ENCODE measurements at regions not wholly inside any gene's neighbourhood (a gene's known extent, or its start where the extent isn't known, plus 50 kb on each side); places are given as distances from the start of the nearest gene placed in this dataset.
A peak's percentile ranks its signal among the peaks of the same experiment; 100 is the strongest.

- DNase-seq = no peak
Measured at GRCh38 chr5:146940295-146940694, 61.7 kb upstream of the PPP2R2B start.

DNA sequence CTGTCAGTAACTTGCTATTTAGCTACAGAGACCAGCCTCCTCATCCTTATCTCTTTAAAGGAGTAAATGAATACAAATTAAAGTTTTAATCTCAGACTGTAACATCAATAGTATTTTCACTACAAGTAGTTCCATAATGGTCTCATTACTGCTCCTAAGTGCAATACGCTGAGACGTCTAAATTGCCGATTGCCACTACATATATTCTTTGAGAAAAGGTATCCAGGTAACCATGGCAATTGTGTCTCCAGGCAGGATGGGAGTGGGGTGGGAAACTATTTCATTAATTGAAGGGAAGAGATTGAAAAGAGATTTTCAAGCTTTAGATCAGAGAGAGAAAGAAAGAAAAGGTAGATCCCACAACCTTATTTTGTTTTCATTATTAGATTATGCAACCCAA is 65.5 kb upstream of the PPP2R2B start:
- DNase-seq = no peak

- no peak for DNase-seq
Measured at GRCh38 chr5:146944764-146945616, 66.4 kb upstream of the PPP2R2B start.

- no peak for DNase-seq
Measured at GRCh38 chr5:146945617-146946084, 67.1 kb upstream of the PPP2R2B start.

- no peak for DNase-seq
Measured at GRCh38 chr5:146947181-146947941, 68.8 kb upstream of the PPP2R2B start.

- DNase-seq = no peak
Measured at GRCh38 chr5:146948666-146949065, 70.1 kb upstream of the PPP2R2B start.

- no peak for DNase-seq
Measured at GRCh38 chr5:146952168-146952567, 73.6 kb upstream of the PPP2R2B start.

GRCh38 chr5:146956217-146956616 is 77.7 kb upstream of the PPP2R2B start:
- DNase-seq = no peak

DNA sequence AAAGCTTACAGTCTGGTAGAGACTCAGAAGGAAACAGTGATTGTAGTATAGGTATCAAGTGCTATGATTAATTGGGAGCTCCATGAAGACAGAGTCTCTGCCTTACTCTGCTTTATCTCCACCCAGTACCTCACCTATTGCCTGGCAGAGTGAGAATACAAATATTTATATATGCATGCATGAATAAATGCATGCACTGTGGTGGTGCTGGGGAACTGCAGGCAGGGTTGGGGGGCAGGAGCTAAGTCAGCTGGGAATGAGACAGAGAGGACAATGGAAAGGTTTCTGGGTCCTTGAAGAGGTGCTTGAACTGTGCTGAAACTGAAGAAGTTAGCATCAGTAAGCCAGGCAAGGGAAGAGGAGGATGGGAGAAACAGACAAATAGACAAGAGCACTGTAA is 80.8 kb upstream of the PPP2R2B start:
- no peak for DNase-seq

DNA sequence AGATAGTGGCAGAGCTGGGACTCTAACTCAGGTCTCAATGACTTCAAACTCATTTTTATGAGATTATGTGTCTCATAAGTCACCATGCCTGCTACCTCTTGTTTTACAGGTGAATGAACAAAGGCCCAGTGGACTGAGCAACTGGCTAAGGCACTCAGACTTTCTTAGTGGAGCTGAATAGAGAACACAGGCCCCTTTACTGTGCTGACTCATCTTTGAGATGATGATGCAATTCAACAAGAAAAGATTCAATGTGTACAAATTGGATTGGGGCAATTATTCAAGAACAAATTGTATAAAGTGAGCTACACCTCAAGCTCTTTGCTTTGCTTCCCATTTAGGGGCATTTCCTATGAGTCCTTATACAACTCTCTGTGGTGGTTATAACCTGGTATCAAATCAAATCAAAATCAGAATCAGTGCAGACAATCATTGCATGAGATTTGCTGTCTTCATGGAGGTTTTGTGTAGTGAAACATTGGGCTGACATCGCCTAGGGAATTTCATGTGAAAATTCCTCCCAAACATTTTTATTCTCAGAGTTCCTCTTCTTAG is 84.3 kb upstream of the PPP2R2B start:
- no peak for DNase-seq

- DNase-seq = peak; percentile 24 to 31
Measured at GRCh38 chr5:146965761-146966659, 87.5 kb upstream of the PPP2R2B start.

- DNase-seq = no peak
Measured at GRCh38 chr5:146967646-146968045, 89.1 kb upstream of the PPP2R2B start.

DNA sequence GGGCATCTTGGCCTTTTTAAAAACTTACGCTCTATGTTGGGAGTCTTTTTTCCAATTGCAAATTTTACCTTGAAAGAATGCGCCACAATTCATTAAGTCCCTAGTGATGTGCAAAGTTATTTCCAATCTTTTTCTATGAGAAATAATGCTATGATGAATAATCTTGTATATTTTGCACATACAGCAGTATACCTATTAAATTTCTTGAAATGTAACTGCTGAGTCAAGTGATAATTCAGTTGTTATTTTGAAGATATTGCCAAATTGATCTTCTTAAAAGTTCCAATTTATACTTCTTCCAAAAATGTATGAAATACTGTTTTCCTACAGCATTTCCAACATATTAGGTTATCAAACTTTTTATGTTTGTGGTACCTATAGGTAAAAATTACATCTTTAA is 92.8 kb upstream of the PPP2R2B start:
- DNase-seq = no peak

DNA sequence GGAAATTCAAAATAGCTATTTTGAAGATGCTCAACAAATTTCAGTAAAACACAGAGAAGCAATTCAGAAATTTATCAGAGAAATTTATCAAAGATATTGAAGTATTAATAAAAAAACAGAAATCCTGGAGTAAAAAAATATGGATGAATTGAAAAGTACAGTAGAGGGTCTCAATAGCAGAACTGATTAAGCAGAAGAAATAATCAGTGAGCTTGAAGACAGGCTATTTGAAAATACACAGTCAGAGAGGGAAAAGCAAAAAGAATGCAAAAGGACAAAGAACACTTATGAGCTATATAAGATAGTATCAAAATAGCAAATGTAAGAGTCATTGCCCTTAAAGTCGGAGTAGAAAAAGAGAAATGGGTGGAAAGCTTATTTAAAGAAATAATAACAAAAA is 107.9 kb upstream of the PPP2R2B start:
- DNase-seq = no peak

GRCh38 chr5:146993876-146994530 is 115.4 kb upstream of the PPP2R2B start:
- no peak for DNase-seq

- DNase-seq = no peak
Measured at GRCh38 chr5:146995878-146996277, 117.3 kb upstream of the PPP2R2B start.

DNA sequence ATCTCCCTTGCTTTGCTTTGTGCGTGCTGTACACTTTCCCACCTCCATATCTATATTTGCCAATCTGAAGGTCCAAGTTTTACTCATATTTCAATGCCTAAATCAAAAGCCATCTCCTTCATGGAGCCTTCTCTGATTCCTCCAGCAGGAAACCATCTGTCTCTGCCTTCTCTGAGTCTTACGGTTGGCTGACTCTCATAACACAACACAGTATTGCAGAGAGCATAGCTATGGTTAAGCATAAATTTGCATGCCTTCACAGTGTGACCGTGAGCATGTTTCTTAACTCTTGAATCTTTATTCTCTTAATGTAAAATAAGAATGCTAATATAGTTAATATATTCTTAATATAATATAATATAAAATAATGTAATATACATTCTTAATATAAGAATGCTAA is 136.8 kb upstream of the PPP2R2B start:
- no peak for DNase-seq

DNA sequence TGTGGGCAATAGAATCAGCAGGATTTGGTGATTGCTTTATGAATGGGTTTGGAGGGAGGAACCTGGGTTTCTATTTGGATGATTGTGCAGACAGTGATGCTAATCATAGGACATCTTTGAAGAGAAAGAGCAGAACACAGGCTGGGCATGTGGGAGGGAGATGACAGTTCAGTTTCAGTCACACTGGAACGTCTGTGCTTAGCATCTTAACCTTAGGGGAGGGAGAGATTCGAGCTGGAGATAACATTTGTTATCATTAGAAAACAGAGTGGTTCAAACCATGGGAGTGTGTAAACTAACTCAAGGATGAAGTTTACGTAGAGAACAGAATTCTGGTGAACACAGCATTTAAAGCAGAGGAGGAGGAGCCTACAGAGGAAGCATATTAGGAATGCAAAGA is 138.6 kb upstream of the PPP2R2B start:
- DNase-seq = no peak

DNA sequence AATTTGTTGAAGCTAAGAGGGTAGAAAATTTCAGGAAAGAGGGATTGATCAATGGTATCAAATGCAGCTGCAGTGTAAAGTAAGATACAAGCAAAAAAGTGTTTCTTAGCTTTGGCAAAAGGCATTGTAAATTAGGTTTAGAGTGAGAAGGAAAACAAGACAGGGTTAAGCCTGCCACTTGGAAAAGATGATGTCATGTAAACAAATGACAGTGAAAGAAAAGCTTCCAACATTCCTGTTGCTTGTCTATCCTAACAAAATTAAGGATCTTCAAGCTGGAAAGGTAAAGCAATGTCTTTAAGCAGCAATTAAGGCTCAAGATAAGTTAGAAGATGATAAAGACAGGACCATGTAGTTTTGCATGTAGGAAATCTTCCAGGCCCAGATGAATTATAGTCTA is 139.1 kb upstream of the PPP2R2B start:
- DNase-seq = no peak

GRCh38 chr5:147018812-147019211 is 140.3 kb upstream of the PPP2R2B start:
- DNase-seq = no peak

DNA sequence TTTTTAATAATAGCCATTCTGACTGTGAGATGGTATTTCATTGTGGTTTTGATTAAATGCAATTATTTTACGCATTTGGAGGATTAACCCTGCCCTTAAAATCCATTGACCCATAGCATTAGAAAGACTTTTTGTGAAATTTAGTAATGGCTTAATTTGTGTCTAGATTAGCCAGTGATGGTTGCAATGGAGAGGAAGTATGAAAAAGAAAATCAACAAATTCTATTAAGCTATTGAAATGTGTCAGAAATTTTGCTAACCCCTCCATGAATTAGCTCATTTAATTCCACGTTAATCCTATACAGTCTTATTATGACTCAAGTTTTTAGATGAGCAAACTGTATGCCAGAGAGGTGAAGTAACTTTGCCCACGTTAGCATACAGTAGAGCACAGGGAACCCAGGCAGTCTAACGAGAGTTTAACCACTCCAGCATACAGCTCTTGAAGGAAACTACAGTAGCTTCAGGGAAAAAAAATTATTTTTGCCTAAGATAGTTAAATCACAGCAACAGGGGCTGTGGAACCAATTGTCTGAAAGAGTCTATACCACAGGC is 158.2 kb upstream of the PPP2R2B start:
- DNase-seq = no peak

Measured in activated CD4-positive, alpha-beta T cell treated with anti-CD3 and anti-CD28 coated beads, Interleukin-2, amount 50 U/mL, for 4 hours (primary cell).